Vagina (tissue), 2 donors: ENCODE measurements at regions not wholly inside any gene's neighbourhood (a gene's known extent, or its start where the extent isn't known, plus 50 kb on each side); places are given as distances from the start of the nearest gene placed in this dataset.

ENCODE experiments used
- DNase-seq, 2 donors: peaks; one replicate each; pipeline ENCODE4 v3.0.0-alpha.2; 2017; ENCODE audit errors: extremely low spot score in 2 of 2
- H3K27ac ChIP-seq: fragments of 200-600 bp; sonication (generic); one replicate; pipeline ENCODE4 v1.5.1; 2019
- H3K27me3 ChIP-seq: fragments of 200-600 bp; sonication (generic); one replicate; pipeline ENCODE4 v1.5.1; 2019
- H3K36me3 ChIP-seq, 2 donors: fragments of 200-600 bp; sonication (generic); one replicate each; pipeline ENCODE4 v1.5.1; 2017 to 2019
- H3K4me1 ChIP-seq: fragments of 200-600 bp; sonication (generic); one replicate; pipeline ENCODE4 v1.5.1; 2019
- H3K4me3 ChIP-seq, 2 donors: fragments of 200-600 bp; sonication (generic); 1 replicate in 1 of 2; 2 replicates in 1 of 2; pipeline ENCODE4 v1.5.1; 2016 to 2019
- H3K9me3 ChIP-seq: fragments of 200-600 bp; sonication (generic); one replicate; pipeline ENCODE4 v1.5.1; 2019
- CTCF ChIP-seq, 3 experiments: fragments of 450-650 bp in 2 of 3; fragments of 200-600 bp in 1 of 3; sonication (generic) in 1 of 3; IDR thresholded peaks; one replicate each; pipeline ENCODE4 v1.5.1; 2017 to 2019; ENCODE audit warnings: antibody characterized with exemption in 3 of 3, mild to moderate bottlenecking in 2 of 3, moderate library complexity in 2 of 3
- POLR2A ChIP-seq, 2 donors: fragments of 450-650 bp; IDR thresholded peaks; one replicate each; pipeline ENCODE4 v1.6.1; 2017; ENCODE audit warnings: antibody characterized with exemption in 2 of 2, mild to moderate bottlenecking in 2 of 2, moderate library complexity in 2 of 2
- POLR2AphosphoS5 ChIP-seq, 2 donors: sonication (generic); formaldehyde crosslinking; IDR thresholded peaks; one replicate each; pipeline ENCODE4 v1.9.0; 2017; ENCODE audit warnings: antibody characterized with exemption in 2 of 2, mild to moderate bottlenecking in 2 of 2, low read depth in 1 of 2; ENCODE audit not compliant: insufficient read depth in 1 of 2
- intact Hi-C: fragments of 100-400 bp; cut with DNase I; formaldehyde crosslinking; loops from one replicate; pipeline ENCODE4 v1.15.1; 2023

- TF ChIP-seq CTCF (IDR thresholded peaks at IDR 0.05), result no peak
- no peak for TF ChIP-seq POLR2AphosphoS5 (IDR thresholded peaks at IDR 0.05; ENCODE audit: insufficient read depth in 1 of 2, low read depth in 1 of 2)
- no peak for TF ChIP-seq POLR2A (IDR thresholded peaks at IDR 0.05)
- H3K9me3 ChIP-seq, result no peaks in the 10 kb centered on the region
- DNase-seq, result no peak
- H3K4me1 ChIP-seq, result no peaks in the 10 kb centered on the region
- H3K4me3 ChIP-seq, result no peak overlapping the region
- intact Hi-C loops, result no loop called here
- H3K36me3 ChIP-seq, result no peaks in the 10 kb centered on the region
- H3K27ac ChIP-seq, result no peak overlapping the region
- no peaks in the 10 kb centered on the region for H3K27me3 ChIP-seq
These were observed 137.5 kb upstream of the C1GALT1 start for GRCh38 chr7:7044806-7045205.

- intact Hi-C loops, result loop anchor here (2.0 kb wide), 1 partner anchor 43 kb away; no protein-coding TSS in a partner anchor
- Histone ChIP-seq H3K4me1 (no peaks in the 10 kb centered on the region), H3K36me3 (no peaks in the 10 kb centered on the region), H3K9me3 (no peaks in the 10 kb centered on the region), H3K27ac (no peak overlapping the region), H3K4me3 (no peak overlapping the region), H3K27me3 (no peaks in the 10 kb centered on the region)
- no peak for DNase-seq
- TF ChIP-seq POLR2A (IDR thresholded peaks at IDR 0.05), result no peak
- TF ChIP-seq POLR2AphosphoS5 (IDR thresholded peaks at IDR 0.05; ENCODE audit: insufficient read depth in 1 of 2, low read depth in 1 of 2), result no peak
- TF ChIP-seq CTCF (IDR thresholded peaks at IDR 0.05), result no peak
These were observed 134.1 kb upstream of the C1GALT1 start for GRCh38 chr7:7048213-7048612.

GRCh38 chr7:7051206-7051877, 131.0 kb upstream of the C1GALT1 start:
- intact Hi-C loops, result no loop called here
- DNase-seq, result no peak

GRCh38 chr7:7054252-7054830, 128.0 kb upstream of the C1GALT1 start:
- Histone ChIP-seq H3K27ac (no peak overlapping the region), H3K36me3 (no peaks in the 10 kb centered on the region), H3K4me3 (no peak overlapping the region), H3K9me3 (no peaks in the 10 kb centered on the region), H3K4me1 (no peaks in the 10 kb centered on the region), H3K27me3 (no peaks in the 10 kb centered on the region)
- DNase-seq, result no peak
- intact Hi-C loops, result no loop called here
- no peak for TF ChIP-seq CTCF (IDR thresholded peaks at IDR 0.05)

More at GRCh38 chr7:7051206-7051877, 131.0 kb upstream of the C1GALT1 start:
- Histone ChIP-seq H3K27me3 (no peaks in the 10 kb centered on the region), H3K4me1 (no peaks in the 10 kb centered on the region), H3K9me3 (no peaks in the 10 kb centered on the region), H3K4me3 (no peak overlapping the region), H3K27ac (no peak overlapping the region), H3K36me3 (no peaks in the 10 kb centered on the region)
- TF ChIP-seq POLR2A (IDR thresholded peaks at IDR 0.05) (no peak), POLR2AphosphoS5 (IDR thresholded peaks at IDR 0.05; ENCODE audit: insufficient read depth in 1 of 2, low read depth in 1 of 2) (no peak), CTCF (IDR thresholded peaks at IDR 0.05) (no peak)

GRCh38 chr7:7060828-7061599, 121.3 kb upstream of the C1GALT1 start:
- no peak overlapping the region for H3K4me3 ChIP-seq
- H3K27ac ChIP-seq, result no peak overlapping the region
- H3K4me1 ChIP-seq, result no peaks in the 10 kb centered on the region
- DNase-seq, result no peak
- H3K27me3 ChIP-seq, result no peaks in the 10 kb centered on the region
- no peaks in the 10 kb centered on the region for H3K9me3 ChIP-seq
- intact Hi-C loops, result no loop called here
- TF ChIP-seq POLR2A (IDR thresholded peaks at IDR 0.05), result no peak
- TF ChIP-seq CTCF (IDR thresholded peaks at IDR 0.05), result no peak
- no peak for TF ChIP-seq POLR2AphosphoS5 (IDR thresholded peaks at IDR 0.05; ENCODE audit: insufficient read depth in 1 of 2, low read depth in 1 of 2)
- H3K36me3 ChIP-seq, result no peaks in the 10 kb centered on the region
